Endothelial cell of umbilical vein (primary cell): ENCODE measurements at regions not wholly inside any gene's neighbourhood (a gene's known extent, or its start where the extent isn't known, plus 50 kb on each side); places are given as distances from the start of the nearest gene placed in this dataset.

Source experiments
- BruUV-seq: library from RNA; stranded (reverse); fragments of 400-500 nt; replicated peaks from 2 replicates; lab custom pipeline; 2021; lab: Mats Ljungman, UMichigan
- CTCF ChIA-PET: fragments of 300-600, 350-600 bp; sonication (Branson Sonifier 250); formaldehyde crosslinking; loops from one replicate; lab custom pipeline; 2021; ENCODE audit warnings: antibody characterized with exemption, inconsistent platforms; lab: Charles Lee
- POLR2A ChIA-PET: fragments of 300-600, 350-600 bp; sonication (Branson Sonifier 250); formaldehyde crosslinking; loops from one replicate; lab custom pipeline; 2021; ENCODE audit warnings: antibody characterized with exemption, inconsistent platforms; lab: Charles Lee
- DNase-seq: peaks from one replicate; pipeline ENCODE4 v3.0.0-alpha.2; 2011; ENCODE audit warnings: low read depth, low spot score
- FAIRE-seq: peaks from 2 replicates; lab custom pipeline; 2011; peaks lifted over from hg19 to GRCh38; lab: Jason Lieb, UNC
- H2AFZ ChIP-seq: 2 replicates; pipeline ENCODE4 v1.6.0; 2012; ENCODE audit warnings: low read depth, low read length, control low read depth, inconsistent platforms
- H3K27ac ChIP-seq: 2 replicates; pipeline ENCODE4 v1.5.1; 2011; ENCODE audit warnings: low read depth, mild to moderate bottlenecking, control low read depth, low read length, moderate library complexity; ENCODE audit not compliant: insufficient read depth
- H3K27me3 ChIP-seq, 2 experiments: 2 replicates each; pipeline versions ENCODE4 v1.6.0 to v1.6.1; 2011; ENCODE audit warnings: low read length in 2 of 2, mixed read lengths in 1 of 2; ENCODE audit not compliant: control insufficient read depth in 2 of 2, insufficient read depth in 2 of 2
- H3K36me3 ChIP-seq, 2 experiments: 2 replicates in 1 of 2; 3 replicates in 1 of 2; pipeline ENCODE4 v1.5.1; 2011; ENCODE audit warnings: low read length in 2 of 2, mild to moderate bottlenecking in 1 of 2, moderate library complexity in 1 of 2; ENCODE audit not compliant: control insufficient read depth in 2 of 2, insufficient read depth in 2 of 2; ENCODE audit errors: extremely low read depth in 1 of 2
- H3K4me1 ChIP-seq: 3 replicates; pipeline ENCODE4 v1.5.1; 2011; ENCODE audit warnings: mild to moderate bottlenecking, low read length; ENCODE audit not compliant: control insufficient read depth, insufficient read depth; ENCODE audit errors: extremely low read depth
- H3K4me2 ChIP-seq: 2 replicates; pipeline ENCODE4 v1.6.1; 2011; ENCODE audit warnings: low read length, control low read depth, mixed read lengths; ENCODE audit not compliant: insufficient read depth
- H3K4me3 ChIP-seq, 3 experiments: fragments of 200-600 bp in 1 of 3; sonication (generic), shearing (Covaris generic) in 1 of 3; replicated peaks in 1 of 3; 2 replicates each; pipeline ENCODE4 v1.5.1; 2011 to 2016; ENCODE audit warnings: control low read depth in 3 of 3, low read length in 3 of 3, mild to moderate bottlenecking in 2 of 3, inconsistent platforms in 1 of 3, low read depth in 1 of 3, moderate library complexity in 1 of 3; ENCODE audit not compliant: insufficient read depth in 1 of 3
- H3K79me2 ChIP-seq: 2 replicates; pipeline ENCODE4 v1.6.0; 2012; ENCODE audit warnings: low read length, inconsistent platforms; ENCODE audit not compliant: control insufficient read depth, insufficient read depth
- H3K9ac ChIP-seq: replicated peaks from 2 replicates; pipeline ENCODE3; 2011; ENCODE audit warnings: low read length, control low read depth; ENCODE audit not compliant: insufficient read depth; ENCODE audit errors: extremely low read depth
- H3K9me1 ChIP-seq: replicated peaks from 3 replicates; pipeline ENCODE4 v1.6.0; 2011; ENCODE audit warnings: mild to moderate bottlenecking, low read length; ENCODE audit not compliant: control insufficient read depth, insufficient read depth; ENCODE audit errors: extremely low read depth
- H3K9me3 ChIP-seq: replicated peaks from 2 replicates; pipeline ENCODE4 v1.5.1; 2012; ENCODE audit warnings: low read length, inconsistent platforms; ENCODE audit not compliant: control insufficient read depth, insufficient read depth
- H4K20me1 ChIP-seq: replicated peaks from 2 replicates; pipeline ENCODE3; 2011; ENCODE audit warnings: mild to moderate bottlenecking, low read length; ENCODE audit not compliant: control insufficient read depth, insufficient read depth; ENCODE audit errors: extremely low read depth
- CTCF ChIP-seq, 2 donors: IDR thresholded peaks; 1 replicate in 1 of 2; 2 replicates in 1 of 2; pipeline ENCODE4 v1.5.1; 2011; ENCODE audit warnings: low read length in 2 of 2, mild to moderate bottlenecking in 2 of 2, moderate library complexity in 2 of 2, control low read depth in 1 of 2, inconsistent platforms in 1 of 2, low read depth in 1 of 2; ENCODE audit not compliant: insufficient read depth in 1 of 2; ENCODE audit errors: extremely low read depth in 1 of 2
- EZH2 ChIP-seq: IDR thresholded peaks from 2 replicates; pipeline ENCODE4 v1.6.1; 2012; ENCODE audit warnings: borderline replicate concordance, low read depth, mild to moderate bottlenecking, moderate library complexity, low read length, inconsistent platforms; ENCODE audit not compliant: severe bottlenecking
- FOS ChIP-seq: IDR thresholded peaks from 2 replicates; pipeline ENCODE4 v1.6.1; 2011; ENCODE audit warnings: mild to moderate bottlenecking, low read length, moderate library complexity, borderline replicate concordance; ENCODE audit not compliant: insufficient read depth
- GATA2 ChIP-seq: IDR thresholded peaks from 2 replicates; pipeline ENCODE4 v1.7.0; 2011; ENCODE audit warnings: low read depth, mild to moderate bottlenecking, moderate library complexity, mixed read lengths, low read length; ENCODE audit not compliant: insufficient read length, insufficient read depth
- JUN ChIP-seq: IDR thresholded peaks from 2 replicates; pipeline ENCODE4 v1.6.1; 2011; ENCODE audit warnings: borderline replicate concordance, low read depth; ENCODE audit not compliant: insufficient read length, insufficient read depth
- MAX ChIP-seq: IDR thresholded peaks from 2 replicates; pipeline ENCODE4 v1.6.1; 2011; ENCODE audit not compliant: insufficient read depth, insufficient read length
- MYC ChIP-seq: IDR thresholded peaks from one replicate; pipeline ENCODE4 v1.6.1; 2011; ENCODE audit warnings: mild to moderate bottlenecking, low read depth, low read length
- POLR2A ChIP-seq: IDR thresholded peaks from 2 replicates; pipeline ENCODE4 v1.6.1; 2012; ENCODE audit warnings: low read depth, mild to moderate bottlenecking, control low read depth, low read length
- POLR2AphosphoS5 ChIP-seq: IDR thresholded peaks from 2 replicates; pipeline ENCODE4 v1.6.1; 2012; ENCODE audit warnings: low read depth, mild to moderate bottlenecking, control low read depth, low read length, moderate library complexity; ENCODE audit not compliant: insufficient read depth
- dilution Hi-C: fragments of 300-500 bp; cut with MboI; formaldehyde crosslinking; loops from one replicate; pipeline ENCODE4 v1.15.0; 2019; ENCODE audit warnings: low sequenced_read_pairs; ENCODE audit not compliant: extremely low pct_ligation_motif_present
- intact Hi-C: fragments of 100-400 bp; cut with micrococcal nuclease; formaldehyde crosslinking; loops from one replicate; pipeline ENCODE4 v1.10.0; 2022

- H3K9me3 ChIP-seq, result no peaks in the 10 kb centered on the region
- no peaks in the 10 kb centered on the region for H3K9me1 ChIP-seq
- ChIA-PET CTCF (no interaction called here), POLR2A (no interaction called here)
- H4K20me1 ChIP-seq, result no peaks in the 10 kb centered on the region
- dilution Hi-C loops, result no loop called here
- DNase-seq (no peak), FAIRE-seq (no peak)
- intact Hi-C loops, result no loop called here
- no peak for TF ChIP-seq CTCF (IDR thresholded peaks at IDR 0.05; ENCODE audit: extremely low read depth in 1 of 2, insufficient read depth in 1 of 2, low read depth in 1 of 2, low read length in 2 of 2)
- no peak for TF ChIP-seq EZH2
- no peak for TF ChIP-seq GATA2
- TF ChIP-seq FOS, result no peak
- TF ChIP-seq JUN, result no peak
- no peak for TF ChIP-seq MYC
- no peak for TF ChIP-seq POLR2A
- TF ChIP-seq MAX, result no peak
- TF ChIP-seq POLR2AphosphoS5, result no peak
- no peak overlapping the region for H3K27ac ChIP-seq
- no peaks in the 10 kb centered on the region for H3K4me1 ChIP-seq
- H3K79me2 ChIP-seq, result no peaks in the 10 kb centered on the region
- no peaks in the 10 kb centered on the region for H3K27me3 ChIP-seq
- H2AFZ ChIP-seq, result no peak overlapping the region
- no peak overlapping the region for H3K9ac ChIP-seq
- H3K4me2 ChIP-seq, result no peak overlapping the region
- no TSS peak for BruUV-seq
- H3K4me3 ChIP-seq, result no peak overlapping the region
- no peaks in the 10 kb centered on the region for H3K36me3 ChIP-seq
Observed at GRCh38 chr6:139680819-139681218, 306.4 kb upstream of the CITED2 start.
